ENCODE measurements at regions not wholly inside any gene's neighbourhood (a gene's known extent, or its start where the extent isn't known, plus 50 kb on each side); places are given as distances from the start of the nearest gene placed in this dataset.

GRCh38 chr7:40948239-40948638 lies 754.7 kb downstream of the INHBA start:
- H3K9ac ChIP-seq (replicated peaks in 1 of 4; ENCODE audit: extremely low read depth in 1 of 4, low read depth in 3 of 4, low read length in 3 of 4), result no peak overlapping the region
- H3K23me2 ChIP-seq (ENCODE audit: low read depth, low read length), result no peaks in the 10 kb centered on the region
- no peak overlapping the region for H2BK20ac ChIP-seq (ENCODE audit: low read length)
- ChIA-PET POLR2A (ENCODE audit: partially characterized antibody) (no interaction called here), CTCF (ENCODE audit: partially characterized antibody) (no interaction called here)
- H3K56ac ChIP-seq (replicated peaks; ENCODE audit: insufficient read length, low read depth, low read length), result no peak overlapping the region
- no peak overlapping the region for H4K91ac ChIP-seq (replicated peaks; ENCODE audit: insufficient read length, low read length)
- H3K79me2 ChIP-seq (ENCODE audit: control insufficient read depth in 1 of 2, insufficient read depth in 2 of 2, low read length in 2 of 2), result no peaks in the 10 kb centered on the region
- no peak for DNase-seq (ENCODE audit: low read depth in 1 of 2, low spot score in 2 of 2)
- no peaks in the 10 kb centered on the region for H3K79me1 ChIP-seq (ENCODE audit: low read depth, low read length)
- no peak overlapping the region for H4K5ac ChIP-seq (ENCODE audit: insufficient read length, low read depth, low read length)
- no peaks in the 10 kb centered on the region for H4K20me1 ChIP-seq (replicated peaks in 1 of 2; ENCODE audit: control insufficient read depth in 1 of 2, insufficient read depth in 2 of 2, low read length in 2 of 2)
- no peak overlapping the region for H2AFZ ChIP-seq (ENCODE audit: low read length)
- no peaks in the 10 kb centered on the region for H3K27me3 ChIP-seq (replicated peaks in 1 of 4; ENCODE audit: control insufficient read depth in 3 of 4, extremely low read depth in 1 of 4, insufficient read depth in 3 of 4, low read length in 3 of 4)
- H2BK15ac ChIP-seq (ENCODE audit: low read length), result no peak overlapping the region
- no peak overlapping the region for H3K18ac ChIP-seq (ENCODE audit: extremely low read depth, low read length)
- FAIRE-seq, result no peak
- H2BK12ac ChIP-seq (ENCODE audit: low read depth, low read length), result no peak overlapping the region
- no peak overlapping the region for H3K14ac ChIP-seq (ENCODE audit: insufficient read length)
- no peak overlapping the region for H3K4me2 ChIP-seq (ENCODE audit: insufficient read depth in 1 of 2, low read depth in 2 of 2, low read length in 2 of 2)
- H3K9me3 ChIP-seq (ENCODE audit: insufficient read depth in 2 of 2, low read depth in 1 of 2, low read length in 1 of 2), result peaks cover 0 to 15% of the 10 kb centered on the region in 2 experiments; a peak in 1 of 4 replicates
- H3K4me1 ChIP-seq (replicated peaks in 1 of 4; ENCODE audit: control insufficient read depth in 3 of 4, insufficient read depth in 4 of 4, low read length in 3 of 4), result no peaks in the 10 kb centered on the region
- no peak overlapping the region for H2AK5ac ChIP-seq (ENCODE audit: low read depth, low read length)
- H3K23ac ChIP-seq (ENCODE audit: insufficient read length), result no peak overlapping the region
- H3K4me3 ChIP-seq (ENCODE audit: extremely low read depth in 1 of 4, insufficient read depth in 2 of 4, low read depth in 3 of 4, low read length in 4 of 4), result no peak overlapping the region
- no peak overlapping the region for H4K8ac ChIP-seq (ENCODE audit: extremely low read depth, insufficient read depth, low read length)
- WGBS, 2 experiments (ENCODE audit: extremely low coverage in 1 of 2, insufficient coverage in 1 of 2, insufficient read length in 1 of 2, insufficient replicate concordance in 2 of 2, low coverage in 1 of 2, low lambda C conversion rate in 2 of 2, missing lambda C conversion rate in 1 of 2), result 94% methylated on average over 5 of the region's 5 CpGs; no CpG with 5 or more reads in 1 of the 2 experiments
- no peak overlapping the region for H2BK5ac ChIP-seq (ENCODE audit: low read depth, low read length)
- H3K4ac ChIP-seq (replicated peaks; ENCODE audit: insufficient read length, low read depth, low read length), result no peak overlapping the region
- H3K36me3 ChIP-seq (ENCODE audit: control insufficient read depth in 2 of 4, insufficient read depth in 4 of 4, low read length in 3 of 4), result no peaks in the 10 kb centered on the region
- no peak overlapping the region for H2BK120ac ChIP-seq (replicated peaks; ENCODE audit: low read depth, low read length)
- no peak overlapping the region for H3K27ac ChIP-seq (ENCODE audit: low read depth, low read length)
- no peak for TF ChIP-seq USF2 (IDR thresholded peaks at IDR 0.05; ENCODE audit: low read length)
- no peak for TF ChIP-seq HDAC6 (IDR thresholded peaks at IDR 0.05; ENCODE audit: low read depth, low read length)
- no peak for TF ChIP-seq JUN (IDR thresholded peaks at IDR 0.05; ENCODE audit: low read depth, low read length)
- TF ChIP-seq YY1 (IDR thresholded peaks at IDR 0.05; ENCODE audit: low read depth, low read length), result no peak
- TF ChIP-seq CREB1 (IDR thresholded peaks at IDR 0.05), result no peak
- TF ChIP-seq SP1 (IDR thresholded peaks at IDR 0.05; ENCODE audit: low read depth, low read length), result no peak
- no peak for TF ChIP-seq GABPA (IDR thresholded peaks at IDR 0.05; ENCODE audit: borderline replicate concordance, insufficient read depth, low read length)
- TF ChIP-seq HDAC2 (IDR thresholded peaks at IDR 0.05; ENCODE audit: borderline replicate concordance in 1 of 2, low read depth in 2 of 2, low read length in 2 of 2), result no peak
- TF ChIP-seq, protein P1, sequence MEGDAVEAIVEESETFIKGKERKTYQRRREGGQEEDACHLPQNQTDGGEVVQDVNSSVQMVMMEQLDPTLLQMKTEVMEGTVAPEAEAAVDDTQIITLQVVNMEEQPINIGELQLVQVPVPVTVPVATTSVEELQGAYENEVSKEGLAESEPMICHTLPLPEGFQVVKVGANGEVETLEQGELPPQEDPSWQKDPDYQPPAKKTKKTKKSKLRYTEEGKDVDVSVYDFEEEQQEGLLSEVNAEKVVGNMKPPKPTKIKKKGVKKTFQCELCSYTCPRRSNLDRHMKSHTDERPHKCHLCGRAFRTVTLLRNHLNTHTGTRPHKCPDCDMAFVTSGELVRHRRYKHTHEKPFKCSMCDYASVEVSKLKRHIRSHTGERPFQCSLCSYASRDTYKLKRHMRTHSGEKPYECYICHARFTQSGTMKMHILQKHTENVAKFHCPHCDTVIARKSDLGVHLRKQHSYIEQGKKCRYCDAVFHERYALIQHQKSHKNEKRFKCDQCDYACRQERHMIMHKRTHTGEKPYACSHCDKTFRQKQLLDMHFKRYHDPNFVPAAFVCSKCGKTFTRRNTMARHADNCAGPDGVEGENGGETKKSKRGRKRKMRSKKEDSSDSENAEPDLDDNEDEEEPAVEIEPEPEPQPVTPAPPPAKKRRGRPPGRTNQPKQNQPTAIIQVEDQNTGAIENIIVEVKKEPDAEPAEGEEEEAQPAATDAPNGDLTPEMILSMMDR (IDR thresholded peaks at IDR 0.05; ENCODE audit: control extremely low read depth in 1 of 3, insufficient read depth in 1 of 3, low read depth in 1 of 3, low read length in 3 of 3), result no peak
- TF ChIP-seq KDM1A (IDR thresholded peaks at IDR 0.05; ENCODE audit: borderline replicate concordance, low read length), result no peak
